ENCODE measurements at regions not wholly inside any gene's neighbourhood (a gene's known extent, or its start where the extent isn't known, plus 50 kb on each side); places are given as distances from the start of the nearest gene placed in this dataset.

DNA sequence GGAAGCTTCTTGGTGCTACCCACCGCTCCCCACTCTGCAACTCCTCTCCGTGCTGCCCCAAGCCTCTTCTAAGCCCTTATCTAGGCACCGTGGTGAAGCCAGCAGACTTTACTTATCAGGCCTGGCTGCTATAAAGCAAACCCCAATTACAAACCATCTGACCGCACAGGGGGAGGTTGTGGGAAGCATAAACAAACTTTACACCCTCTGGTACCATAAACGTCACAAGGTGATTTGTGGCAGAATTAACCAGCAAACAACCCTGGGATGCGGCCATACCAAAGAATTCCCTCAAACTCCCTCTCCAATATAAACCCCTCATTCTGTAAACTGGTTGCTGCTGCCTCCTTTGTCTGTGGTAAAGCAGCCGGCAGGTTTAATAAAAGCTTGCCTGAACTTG lies 55.2 kb downstream of the MAGEC2 start:
- no peak for TF ChIP-seq JUND (IDR thresholded peaks at IDR 0.05; ENCODE audit: low read depth)
- in situ Hi-C loops (cut with HindIII; ENCODE audit: low pct_unique_long_range_greater_than_20kb, low sequenced_read_pairs): no loop called here
- DNase-seq (ENCODE audit: low read depth in 1 of 2, low spot score in 1 of 2): no peak

GRCh38 chrX:142134533-142134932 lies 70.6 kb downstream of the MAGEC2 start:
- no peak for DNase-seq (ENCODE audit: low read depth in 1 of 2, low spot score in 1 of 2)
- in situ Hi-C loops (cut with HindIII; ENCODE audit: low pct_unique_long_range_greater_than_20kb, low sequenced_read_pairs): no loop called here
- no peak for TF ChIP-seq JUND (IDR thresholded peaks at IDR 0.05; ENCODE audit: low read depth)

- TF ChIP-seq JUND (IDR thresholded peaks at IDR 0.05; ENCODE audit: low read depth): no peak
Measured at GRCh38 chrX:142096253-142096652, 108.8 kb downstream of the MAGEC2 start.

DNA sequence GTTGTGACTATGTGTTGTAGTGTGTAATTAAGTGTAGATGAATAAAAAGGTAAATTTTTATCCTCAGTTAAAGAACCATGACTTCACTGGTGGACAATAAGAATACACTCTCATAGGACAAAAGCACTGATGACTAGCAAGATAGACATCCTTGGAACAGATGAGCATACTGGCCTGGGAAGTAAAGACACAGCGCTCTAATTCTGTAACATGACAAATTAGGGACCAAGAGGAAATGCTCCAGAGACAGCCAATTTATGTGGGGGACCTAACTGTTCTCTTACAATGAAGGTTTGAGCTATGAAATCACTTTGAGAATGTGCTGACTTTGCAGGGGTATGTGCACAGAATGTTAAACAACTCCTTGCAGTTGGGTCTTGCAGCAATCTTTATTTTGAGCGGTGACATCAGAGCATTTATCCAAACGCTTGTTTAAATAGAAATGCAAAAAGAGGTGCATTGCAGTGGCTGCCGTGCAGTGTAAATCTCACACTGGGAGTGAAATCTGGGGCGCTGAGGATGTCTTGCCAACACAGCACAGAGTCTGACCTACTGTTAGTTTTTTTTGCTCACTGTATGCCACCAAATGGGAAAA lies 109.3 kb downstream of the MAGEC2 start:
- TF ChIP-seq JUND (IDR thresholded peaks at IDR 0.05; ENCODE audit: low read depth): no peak
- DNase-seq (ENCODE audit: low read depth in 1 of 2, low spot score in 1 of 2): no peak
- in situ Hi-C loops (cut with HindIII; ENCODE audit: low pct_unique_long_range_greater_than_20kb, low sequenced_read_pairs): no loop called here

More at GRCh38 chrX:142096253-142096652, 108.8 kb downstream of the MAGEC2 start:
- in situ Hi-C loops (cut with HindIII; ENCODE audit: low pct_unique_long_range_greater_than_20kb, low sequenced_read_pairs): no loop called here
- no peak for DNase-seq (ENCODE audit: low read depth in 1 of 2, low spot score in 1 of 2)

DNA sequence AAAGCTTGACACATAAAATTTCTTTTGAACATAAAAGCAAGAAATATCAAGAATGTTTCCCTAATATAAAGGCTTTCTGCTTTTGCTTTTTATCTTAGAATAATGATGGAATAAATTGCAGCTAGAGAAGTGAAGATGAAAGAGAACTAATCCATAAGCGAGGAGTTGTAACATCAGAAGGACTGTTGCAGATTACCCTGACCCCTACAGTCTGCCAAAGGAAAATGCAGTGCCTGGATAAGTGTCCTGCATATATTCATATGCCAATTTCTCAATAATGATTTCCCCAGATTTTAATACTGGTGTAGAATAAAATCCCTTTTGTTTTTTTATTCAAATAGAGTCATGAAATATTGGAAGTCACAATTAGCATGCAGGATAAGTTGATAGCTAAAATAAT lies 115.9 kb downstream of the MAGEC2 start:
- in situ Hi-C loops (cut with HindIII; ENCODE audit: low pct_unique_long_range_greater_than_20kb, low sequenced_read_pairs): no loop called here
- peak; percentile 1 to 51 for DNase-seq (ENCODE audit: low read depth in 1 of 2, low spot score in 1 of 2)
- TF ChIP-seq JUND (IDR thresholded peaks at IDR 0.05; ENCODE audit: low read depth): no peak

GRCh38 chrX:142084611-142085010 lies 120.5 kb downstream of the MAGEC2 start:
- in situ Hi-C loops (cut with HindIII; ENCODE audit: low pct_unique_long_range_greater_than_20kb, low sequenced_read_pairs): no loop called here
- DNase-seq (ENCODE audit: low read depth in 1 of 2, low spot score in 1 of 2): no peak
- no peak for TF ChIP-seq JUND (IDR thresholded peaks at IDR 0.05; ENCODE audit: low read depth)

GRCh38 chrX:142076633-142077032 lies 128.5 kb downstream of the MAGEC2 start:
- peak; percentile 1 to 60 for DNase-seq (ENCODE audit: low read depth in 1 of 2, low spot score in 1 of 2)
- in situ Hi-C loops (cut with HindIII; ENCODE audit: low pct_unique_long_range_greater_than_20kb, low sequenced_read_pairs): no loop called here
- TF ChIP-seq JUND (IDR thresholded peaks at IDR 0.05; ENCODE audit: low read depth): no peak

- DNase-seq (ENCODE audit: low read depth in 1 of 2, low spot score in 1 of 2): no peak
- no peak for TF ChIP-seq JUND (IDR thresholded peaks at IDR 0.05; ENCODE audit: low read depth)
- in situ Hi-C loops (cut with HindIII; ENCODE audit: low pct_unique_long_range_greater_than_20kb, low sequenced_read_pairs): no loop called here
Measured at GRCh38 chrX:142068365-142068764, 136.7 kb downstream of the MAGEC2 start.

GRCh38 chrX:142060191-142060590 lies 144.9 kb downstream of the MAGEC2 start:
- no peak for DNase-seq (ENCODE audit: low read depth in 1 of 2, low spot score in 1 of 2)
- no peak for TF ChIP-seq JUND (IDR thresholded peaks at IDR 0.05; ENCODE audit: low read depth)
- in situ Hi-C loops (cut with HindIII; ENCODE audit: low pct_unique_long_range_greater_than_20kb, low sequenced_read_pairs): no loop called here

DNA sequence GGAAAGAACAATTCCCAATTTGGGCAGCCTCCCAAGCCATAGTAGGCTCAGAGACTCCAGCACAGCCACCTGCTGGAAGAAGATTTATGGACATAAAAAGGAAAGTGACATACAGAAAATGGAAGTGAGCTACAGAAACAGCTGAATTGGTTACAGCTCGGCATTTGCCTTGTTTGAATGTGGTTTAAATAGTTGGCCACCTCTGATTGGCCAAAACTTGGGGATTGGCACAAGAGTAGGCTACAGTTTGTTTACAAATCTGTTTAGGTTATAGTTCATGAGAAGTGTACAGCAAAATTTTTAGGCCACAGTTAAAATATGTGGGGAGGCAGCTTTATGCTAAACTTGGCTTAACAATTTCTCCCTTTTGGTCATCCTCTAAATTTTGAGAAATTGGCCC lies 150.4 kb downstream of the MAGEC1 start:
- TF ChIP-seq JUND (IDR thresholded peaks at IDR 0.05; ENCODE audit: low read depth): no peak
- in situ Hi-C loops (cut with HindIII; ENCODE audit: low pct_unique_long_range_greater_than_20kb, low sequenced_read_pairs): no loop called here
- no peak for DNase-seq (ENCODE audit: low read depth in 1 of 2, low spot score in 1 of 2)

GRCh38 chrX:142052238-142052637 lies 148.5 kb downstream of the MAGEC1 start:
- no peak for DNase-seq (ENCODE audit: low read depth in 1 of 2, low spot score in 1 of 2)
- no peak for TF ChIP-seq JUND (IDR thresholded peaks at IDR 0.05; ENCODE audit: low read depth)
- in situ Hi-C loops (cut with HindIII; ENCODE audit: low pct_unique_long_range_greater_than_20kb, low sequenced_read_pairs): no loop called here

DNA sequence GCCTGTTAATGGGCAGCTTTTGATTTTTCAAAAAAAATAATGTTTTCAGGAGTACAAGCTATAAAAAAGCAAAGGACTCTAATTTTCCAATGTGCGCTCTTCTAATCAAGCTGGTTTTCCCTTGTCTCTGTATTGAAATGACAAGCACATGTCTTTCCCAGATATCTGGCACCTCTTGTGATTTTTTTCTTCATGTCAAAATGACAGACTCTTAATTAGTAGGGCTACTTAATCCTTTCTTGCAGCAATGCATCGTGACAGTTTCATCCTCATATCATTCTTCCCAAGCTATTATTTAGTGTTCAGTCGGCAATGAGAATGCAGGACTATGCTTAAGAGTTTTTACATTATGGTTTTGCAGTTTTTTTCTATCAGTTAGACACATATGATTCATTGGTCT lies 139.5 kb downstream of the MAGEC1 start:
- in situ Hi-C loops (cut with HindIII; ENCODE audit: low pct_unique_long_range_greater_than_20kb, low sequenced_read_pairs): no loop called here
- DNase-seq (ENCODE audit: low read depth in 1 of 2, low spot score in 1 of 2): no peak
- no peak for TF ChIP-seq JUND (IDR thresholded peaks at IDR 0.05; ENCODE audit: low read depth)

DNA sequence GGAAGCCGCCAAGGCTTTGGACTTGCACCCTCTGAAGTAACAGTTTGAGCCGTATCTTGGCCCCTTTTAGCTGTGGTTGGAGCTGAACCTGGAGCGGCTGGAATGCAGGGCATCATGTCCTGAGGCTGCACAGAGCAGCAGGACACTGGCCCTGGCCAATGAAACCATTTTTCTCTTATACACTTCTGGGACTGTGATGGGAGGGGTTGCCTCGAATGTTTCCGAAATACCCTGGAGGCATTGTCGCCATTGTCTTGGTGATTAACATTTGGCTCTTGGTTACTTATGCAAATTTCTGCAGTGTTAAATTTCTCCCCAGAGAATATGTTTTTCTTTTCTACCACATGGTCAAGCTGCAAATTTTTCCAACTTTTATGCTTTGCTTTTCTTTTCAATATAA lies 137.2 kb downstream of the MAGEC1 start:
- in situ Hi-C loops (cut with HindIII; ENCODE audit: low pct_unique_long_range_greater_than_20kb, low sequenced_read_pairs): no loop called here
- TF ChIP-seq JUND (IDR thresholded peaks at IDR 0.05; ENCODE audit: low read depth): no peak
- DNase-seq (ENCODE audit: low read depth in 1 of 2, low spot score in 1 of 2): no peak

DNA sequence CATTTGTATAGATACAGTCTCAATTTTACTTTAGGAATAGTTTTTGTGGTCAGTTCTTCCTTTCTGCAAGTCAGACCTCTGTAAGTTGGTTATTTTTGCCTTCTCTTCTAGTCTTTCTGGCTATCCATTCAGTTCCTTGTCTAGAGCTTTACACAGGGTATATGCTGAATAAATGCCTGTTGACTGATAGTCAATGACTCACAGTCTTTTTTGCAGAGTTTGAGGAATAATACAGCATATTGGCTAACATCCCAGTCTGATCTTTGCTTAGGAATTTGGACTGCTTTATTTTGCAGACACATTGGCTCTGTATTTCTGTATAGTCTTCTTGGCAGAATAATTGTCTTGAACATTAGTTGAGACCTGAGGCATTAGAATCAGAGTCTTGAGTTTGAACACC lies 132.4 kb downstream of the MAGEC1 start:
- DNase-seq (ENCODE audit: low read depth in 1 of 2, low spot score in 1 of 2): no peak
- in situ Hi-C loops (cut with HindIII; ENCODE audit: low pct_unique_long_range_greater_than_20kb, low sequenced_read_pairs): no loop called here
- TF ChIP-seq JUND (IDR thresholded peaks at IDR 0.05; ENCODE audit: low read depth): no peak

All from T47D (cell line).